ENCODE measurements at regions not wholly inside any gene's neighbourhood (a gene's known extent, or its start where the extent isn't known, plus 50 kb on each side); places are given as distances from the start of the nearest gene placed in this dataset.

DNA sequence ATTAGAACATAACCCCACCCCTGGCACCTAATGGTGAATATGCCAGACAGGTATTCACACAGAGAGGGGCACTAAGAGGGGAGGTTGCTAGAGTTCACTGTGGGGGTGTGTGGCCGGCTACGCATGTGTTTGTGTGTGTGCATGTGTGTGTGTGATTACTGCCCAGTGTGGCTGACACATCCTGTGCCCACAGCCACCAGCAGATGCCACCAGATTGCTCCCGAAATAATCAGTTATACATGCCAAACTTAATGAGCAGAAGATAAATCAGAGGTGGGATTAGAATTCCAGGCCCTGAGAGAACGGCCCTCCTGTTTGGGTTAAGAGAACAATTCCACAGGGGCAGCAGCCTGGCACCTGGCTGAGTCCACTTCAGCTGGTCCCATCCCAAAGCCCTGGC lies 91.8 kb upstream of the TBCA start:
- TF ChIP-seq CTCF (IDR thresholded peaks at IDR 0.05; ENCODE audit: low read depth, low read length), result no peak
- TF ChIP-seq POLR2A (IDR thresholded peaks at IDR 0.05; ENCODE audit: extremely low read depth, insufficient read length), result no peak

All from NB4 (cell line).